NCI-H1105 (cell line): ENCODE measurements at regions not wholly inside any gene's neighbourhood (a gene's known extent, or its start where the extent isn't known, plus 50 kb on each side); places are given as distances from the start of the nearest gene placed in this dataset.

Experiments
- DNase-seq: peaks from one replicate; lab custom pipeline; 2025; lab: John Stamatoyannopoulos, UW

DNA sequence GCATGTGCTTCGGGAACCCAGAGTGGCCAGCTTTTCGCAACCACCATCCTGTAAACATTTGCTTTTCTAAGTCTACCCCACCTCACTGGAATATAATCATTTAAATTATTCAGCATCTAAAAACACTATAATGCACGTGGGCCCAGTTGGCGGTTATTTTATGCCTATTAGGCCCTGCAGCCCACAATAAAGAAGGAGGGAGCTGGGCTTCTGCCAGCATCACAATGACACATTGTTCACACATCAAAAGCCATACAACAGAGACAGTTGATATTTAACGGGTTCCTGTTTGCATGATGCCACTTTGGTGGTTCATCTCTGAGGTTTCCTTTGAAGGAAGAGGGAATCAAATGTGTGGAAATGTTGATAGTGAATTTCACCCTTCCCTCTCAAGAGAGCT lies 916.0 kb upstream of the CELF4 start:
- no peak for DNase-seq

GRCh38 chr18:38475686-38476085 lies 910.1 kb upstream of the CELF4 start:
- DNase-seq = no peak

DNA sequence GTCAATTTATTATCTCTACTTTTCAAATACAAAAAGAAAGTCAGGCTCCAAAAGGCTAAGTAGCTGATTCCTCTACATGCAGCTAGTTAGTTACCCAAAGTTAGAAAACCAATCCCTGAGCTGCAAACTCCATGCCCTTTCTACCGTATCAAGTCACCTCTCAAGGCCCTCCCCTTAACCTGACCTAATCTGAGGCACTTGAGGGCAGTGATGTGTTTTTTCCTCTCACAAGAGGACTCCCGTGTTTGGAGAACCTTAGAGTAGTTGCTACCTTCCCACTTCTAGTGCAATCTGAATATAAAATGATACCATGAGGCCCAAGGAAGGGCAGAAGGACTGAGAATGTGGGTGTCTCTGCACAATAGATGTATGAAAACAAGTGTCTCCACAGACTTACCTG lies 907.9 kb upstream of the CELF4 start:
- no peak for DNase-seq

DNA sequence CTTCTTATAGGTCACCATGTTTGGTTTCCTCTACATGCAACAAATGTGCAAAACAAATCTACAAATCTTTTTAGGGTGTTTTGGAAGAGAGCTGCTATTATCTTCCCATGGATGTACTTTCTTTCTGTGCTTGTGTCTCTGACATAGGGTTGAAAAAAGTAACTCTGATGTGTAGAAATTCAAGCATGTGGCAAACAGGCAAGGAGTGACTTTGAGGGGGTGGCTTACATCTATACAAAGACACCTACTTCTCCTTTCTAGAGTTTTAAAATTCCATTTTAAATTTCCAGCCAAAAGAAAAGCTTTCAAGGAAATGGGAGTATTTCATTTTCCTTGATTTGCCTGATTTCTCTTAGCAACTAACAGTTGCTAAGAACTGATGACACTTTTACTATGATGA lies 904.8 kb upstream of the CELF4 start:
- DNase-seq = no peak

DNA sequence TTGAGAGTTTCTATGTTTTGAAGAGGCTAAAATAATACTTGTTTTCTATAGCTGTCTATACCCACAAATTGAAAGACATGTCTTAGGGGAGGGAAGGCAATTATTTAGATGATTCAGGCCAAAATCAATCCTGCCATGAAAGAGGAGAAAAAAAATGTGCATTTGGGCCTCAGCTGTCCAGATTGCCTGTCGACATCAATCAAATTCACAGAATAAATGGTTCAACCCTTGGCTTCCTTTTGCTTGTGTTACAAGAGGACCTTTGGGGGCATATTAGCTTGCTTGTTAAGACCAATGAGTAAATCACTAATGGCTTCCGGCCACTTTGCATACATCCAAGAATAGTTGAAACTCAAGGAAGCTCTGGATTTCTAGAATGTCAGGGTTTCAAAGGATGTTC lies 900.8 kb upstream of the CELF4 start:
- DNase-seq = no peak

- DNase-seq = no peak
These were observed 898.4 kb upstream of the CELF4 start for GRCh38 chr18:38464024-38464423.

- no peak for DNase-seq
These were observed 895.1 kb upstream of the CELF4 start for GRCh38 chr18:38460657-38461056.

DNA sequence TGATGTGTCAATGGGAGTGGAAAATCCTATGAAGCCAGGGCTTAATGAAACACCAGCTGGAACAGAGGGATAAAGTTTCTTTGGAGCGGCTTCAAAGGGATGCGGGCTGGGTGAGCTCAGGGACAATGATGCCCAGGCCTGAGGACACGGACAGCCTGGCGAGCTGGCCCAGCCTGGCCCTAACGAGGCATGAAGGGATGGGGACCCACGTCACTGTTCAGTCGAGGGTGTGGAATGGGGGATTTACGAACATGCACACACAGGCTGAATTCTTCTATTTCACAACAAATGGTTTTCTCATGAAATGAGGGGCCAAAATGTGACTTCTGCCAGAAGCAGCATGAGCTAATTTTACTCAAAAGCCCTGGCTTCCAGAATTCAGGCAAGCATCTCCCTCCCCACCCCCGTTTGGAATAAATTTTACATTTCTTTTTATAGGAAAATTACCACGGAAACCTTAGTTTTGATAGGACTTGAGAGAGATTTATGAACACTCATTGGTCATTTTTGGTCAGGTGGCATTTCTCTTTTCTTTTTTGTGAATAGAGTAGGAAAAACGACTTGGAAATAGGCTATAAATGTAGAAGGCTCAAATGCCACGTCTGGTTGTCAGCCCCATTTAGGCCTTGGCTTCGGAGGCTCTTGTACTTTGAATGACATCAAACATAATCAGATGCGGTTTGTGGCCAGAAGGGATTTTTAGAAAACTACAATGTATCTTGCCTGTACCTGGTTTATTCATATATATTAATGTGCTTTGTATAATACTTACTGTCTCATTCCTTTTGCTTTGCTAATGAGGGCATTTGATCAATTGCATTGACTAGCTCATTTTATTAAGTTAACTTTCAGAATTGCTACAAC lies 893.8 kb upstream of the CELF4 start:
- no peak for DNase-seq

DNA sequence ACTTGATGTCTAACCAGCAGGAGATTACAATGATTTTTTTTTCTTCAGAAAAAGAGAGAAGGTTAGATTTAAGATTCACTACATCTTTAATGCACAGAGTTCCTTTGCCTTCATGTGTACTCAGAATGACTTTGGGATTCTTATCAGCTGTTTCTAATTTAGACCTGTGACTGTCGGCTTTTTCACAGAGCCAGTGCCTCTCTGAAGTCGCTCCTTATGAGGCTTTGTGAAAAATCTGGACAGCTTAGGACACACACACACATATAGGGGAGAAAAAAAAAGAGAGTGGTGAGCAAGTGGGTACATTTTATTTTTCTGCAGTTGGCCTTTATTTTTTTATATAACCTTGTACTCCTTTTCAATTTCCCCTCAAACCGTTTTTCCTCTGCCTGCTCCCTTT lies 893.1 kb upstream of the CELF4 start:
- DNase-seq = no peak

DNA sequence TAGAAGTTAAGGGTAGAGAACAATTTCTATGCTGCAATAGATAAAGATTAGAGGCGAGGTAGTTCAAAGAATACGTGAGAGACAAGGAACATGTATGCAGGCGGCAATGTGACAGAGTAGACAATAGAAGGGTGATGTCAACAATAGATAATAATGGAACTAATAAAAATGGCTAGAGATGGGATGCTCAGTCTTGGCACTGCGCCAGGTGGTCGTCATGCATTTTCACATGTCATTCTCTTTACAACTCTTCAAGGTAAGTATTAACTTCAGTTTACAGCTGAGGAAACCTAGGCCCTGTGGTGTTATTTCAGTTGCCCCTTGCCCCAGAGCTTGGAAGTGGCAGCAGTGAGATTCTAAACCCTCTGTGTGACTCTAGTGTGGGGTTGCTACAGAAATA lies 890.7 kb upstream of the CELF4 start:
- no peak for DNase-seq

DNA sequence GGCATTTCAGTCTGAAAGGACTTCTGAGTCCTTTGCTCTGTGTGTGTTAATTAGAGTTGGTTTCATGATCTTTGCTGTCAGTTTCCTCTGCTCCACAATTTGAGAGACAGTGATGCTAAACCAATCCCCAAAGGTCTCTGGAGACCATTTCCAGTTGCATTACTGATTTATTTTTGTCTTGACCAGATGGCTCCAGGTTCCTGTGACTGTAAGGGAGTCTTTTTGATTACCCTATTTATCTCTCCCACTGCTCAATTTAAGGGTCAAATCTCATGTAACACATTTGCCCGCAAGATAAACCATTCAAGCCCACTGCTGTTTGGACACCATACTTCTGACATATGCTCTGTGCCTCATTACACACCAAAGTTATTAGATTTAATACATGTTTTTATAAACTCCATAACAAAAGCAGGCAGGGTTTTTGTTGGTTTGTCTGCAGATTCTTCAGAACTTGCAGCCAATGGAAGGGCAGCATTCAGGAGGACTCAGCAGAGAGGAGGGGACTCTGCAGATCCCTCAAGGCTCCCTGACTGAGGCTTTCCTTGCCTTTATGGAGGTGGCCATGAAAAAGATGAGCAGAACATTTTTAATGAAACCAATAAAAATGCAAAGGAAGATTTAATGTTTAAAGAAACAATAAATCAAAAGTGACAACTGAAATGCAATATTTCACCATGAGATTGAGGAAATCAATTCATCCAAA lies 889.3 kb upstream of the CELF4 start:
- no peak for DNase-seq

DNA sequence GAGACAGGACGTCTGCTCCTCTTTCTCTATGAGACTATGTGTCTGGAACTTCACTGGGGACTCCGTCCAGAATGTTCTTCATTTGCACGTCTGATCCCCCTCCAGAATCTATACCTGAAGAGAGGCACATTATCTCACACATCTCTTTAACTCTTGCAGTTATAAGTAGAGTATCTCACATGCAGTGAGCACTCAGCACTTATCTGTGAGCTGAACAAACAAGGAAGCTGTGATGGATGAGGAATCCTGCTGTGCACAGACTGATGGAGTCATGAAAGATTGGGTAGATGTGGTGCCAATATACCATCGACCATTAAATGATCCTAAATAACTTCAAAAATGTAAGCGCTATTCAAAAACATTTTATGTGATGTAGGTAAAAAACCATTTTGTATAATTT lies 888.3 kb upstream of the CELF4 start:
- no peak for DNase-seq

DNA sequence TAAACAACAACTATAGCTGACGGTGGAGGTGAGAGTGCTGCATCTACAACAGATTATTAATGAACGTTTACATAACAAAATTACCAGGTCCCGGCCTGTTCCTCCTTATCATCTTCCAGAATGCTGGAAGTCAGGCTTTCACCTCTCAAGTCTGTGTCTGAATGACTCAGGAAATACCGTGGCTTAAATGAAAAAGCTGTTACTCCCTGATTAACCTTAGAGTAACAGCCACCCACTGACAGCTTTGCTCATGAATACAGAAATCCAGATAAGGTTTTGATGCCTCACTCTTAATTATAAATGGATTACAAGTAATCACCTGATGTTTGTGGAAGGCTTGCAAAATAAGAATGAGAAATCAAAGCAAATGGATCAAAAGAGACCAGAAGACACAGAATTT lies 885.3 kb upstream of the CELF4 start:
- no peak for DNase-seq

DNA sequence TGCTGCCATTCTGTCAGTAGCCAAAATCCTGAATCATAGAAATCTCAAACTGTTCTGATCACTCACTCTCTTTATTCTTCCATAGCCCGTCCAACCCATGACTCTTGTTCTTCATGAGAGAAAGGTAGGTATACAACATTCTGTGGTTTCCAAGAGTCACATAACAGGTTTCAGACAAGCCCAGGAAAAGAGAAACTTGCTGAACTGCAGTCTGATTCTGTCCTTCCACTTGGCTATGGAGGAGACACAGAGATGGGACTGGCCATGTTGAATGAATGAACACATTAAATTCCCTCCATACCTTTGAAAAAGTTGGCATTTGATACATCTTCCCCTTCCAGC lies 880.2 kb upstream of the CELF4 start:
- no peak for DNase-seq

- no peak for DNase-seq
These were observed 879.6 kb upstream of the CELF4 start for GRCh38 chr18:38444971-38445803.

- no peak for DNase-seq
These were observed 862.1 kb upstream of the CELF4 start for GRCh38 chr18:38427736-38428135.

DNA sequence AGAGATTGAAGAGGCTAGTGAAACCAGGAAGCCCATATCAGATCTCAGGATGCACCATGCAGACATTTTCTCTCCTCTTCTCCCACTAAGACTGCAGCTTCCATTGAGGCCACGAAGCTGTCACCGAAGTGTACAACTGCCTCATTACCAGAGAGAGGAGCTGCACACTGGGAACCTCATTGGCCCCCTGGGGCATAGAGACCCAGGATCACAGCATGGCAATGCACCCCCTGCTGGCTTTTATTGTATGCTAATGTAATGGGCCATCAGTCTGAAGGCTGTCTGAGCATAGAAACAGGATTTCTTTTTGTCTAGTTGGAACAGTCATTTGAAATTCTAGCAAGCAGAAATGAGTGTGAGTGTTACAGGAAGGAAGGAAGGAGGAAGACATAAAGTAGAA lies 861.6 kb upstream of the CELF4 start:
- DNase-seq = no peak

DNA sequence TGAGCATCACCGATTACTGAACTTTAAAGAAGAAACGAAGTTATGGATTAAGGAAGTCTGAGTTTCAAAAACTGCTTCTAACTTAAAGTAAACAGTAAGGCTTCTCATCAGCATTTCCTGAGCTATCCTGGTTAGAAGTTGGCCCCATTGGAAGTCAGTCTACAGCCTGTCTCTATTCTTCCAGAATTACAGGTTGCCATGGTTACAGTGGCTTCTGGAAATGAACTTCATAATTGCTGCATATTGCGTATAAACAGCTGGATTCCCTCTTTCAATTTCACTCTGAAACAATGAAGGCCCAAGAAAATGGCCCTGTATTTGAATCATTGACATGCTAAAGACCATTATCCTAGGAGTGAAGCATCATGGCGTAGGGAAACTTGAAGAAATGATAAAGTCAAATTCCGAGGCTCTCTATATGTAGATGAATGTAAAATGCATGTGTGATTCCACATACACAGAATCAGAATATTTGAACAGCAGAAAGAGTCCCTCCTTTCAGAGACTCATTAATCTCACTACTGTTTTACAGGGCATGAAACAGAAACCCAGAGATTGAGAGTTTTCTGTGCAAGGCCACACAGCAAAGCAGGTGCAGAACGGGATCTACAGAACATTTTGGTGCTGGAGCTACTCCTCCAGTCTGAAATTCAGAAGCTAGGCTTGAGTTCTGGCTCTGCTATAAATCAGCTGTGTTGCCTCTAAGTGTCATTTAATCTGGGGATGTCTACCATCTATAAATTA lies 856.4 kb upstream of the CELF4 start:
- no peak for DNase-seq

DNA sequence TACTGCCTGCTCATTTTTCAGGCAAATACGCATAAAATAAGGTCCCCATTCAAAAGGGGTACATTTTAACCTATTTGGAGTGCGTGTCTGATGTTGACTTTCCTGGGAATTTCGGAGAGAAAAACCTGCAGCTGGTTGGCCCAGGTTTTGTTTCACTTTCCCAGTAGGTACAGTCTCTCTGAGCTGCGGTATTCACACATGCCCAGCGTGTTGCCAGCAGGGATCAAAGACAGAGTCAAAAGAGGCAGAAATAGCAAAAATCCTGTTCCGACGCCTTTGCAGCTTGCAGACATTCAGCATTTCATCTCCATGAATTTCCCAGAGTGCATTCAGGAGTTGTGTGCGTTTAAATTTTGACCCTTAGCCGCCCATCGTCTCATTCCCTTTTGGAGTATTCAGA lies 855.4 kb upstream of the CELF4 start:
- DNase-seq = no peak

DNA sequence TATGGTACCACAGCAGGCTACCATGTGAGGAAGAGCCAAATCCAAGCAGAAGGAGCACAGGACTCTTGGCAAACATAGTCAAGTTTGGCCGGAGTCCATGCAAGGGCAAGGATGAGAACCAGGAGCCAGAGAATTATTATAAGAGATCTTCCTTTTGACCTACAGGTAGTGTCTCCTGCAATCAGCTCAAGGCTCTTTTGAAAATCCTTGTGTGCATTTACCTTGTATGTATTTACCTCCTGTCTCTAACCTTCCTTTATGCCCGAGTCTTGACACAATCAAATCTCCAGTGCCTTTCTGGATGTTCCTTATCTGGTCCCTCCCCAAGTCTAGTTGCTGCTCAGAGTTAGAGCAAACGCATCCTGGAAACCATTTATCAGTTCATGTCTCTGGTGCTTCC lies 855.0 kb upstream of the CELF4 start:
- no peak for DNase-seq

- no peak for DNase-seq
These were observed 850.2 kb upstream of the CELF4 start for GRCh38 chr18:38415811-38416210.

DNA sequence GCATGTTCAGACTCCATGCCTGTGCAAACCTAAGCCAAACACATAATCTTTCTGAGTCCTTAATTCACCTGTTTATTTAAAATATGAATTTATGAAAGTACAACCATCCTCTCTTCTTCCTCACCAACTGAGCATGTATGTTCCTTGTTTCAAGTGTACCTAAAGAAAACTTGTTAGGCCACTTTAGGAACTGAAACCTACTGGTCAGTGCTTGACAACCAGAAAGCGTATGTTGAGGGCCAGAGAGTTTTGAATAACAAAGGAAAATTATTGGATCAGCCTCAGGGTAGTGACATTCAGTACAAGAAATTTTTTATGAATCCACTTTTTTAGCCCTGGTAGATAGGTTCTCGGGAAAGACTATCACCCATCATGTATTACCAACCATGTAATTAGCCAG lies 847.6 kb upstream of the CELF4 start:
- DNase-seq = no peak
